ENCODE measurements at regions not wholly inside any gene's neighbourhood (a gene's known extent, or its start where the extent isn't known, plus 50 kb on each side); places are given as distances from the start of the nearest gene placed in this dataset.

DNA sequence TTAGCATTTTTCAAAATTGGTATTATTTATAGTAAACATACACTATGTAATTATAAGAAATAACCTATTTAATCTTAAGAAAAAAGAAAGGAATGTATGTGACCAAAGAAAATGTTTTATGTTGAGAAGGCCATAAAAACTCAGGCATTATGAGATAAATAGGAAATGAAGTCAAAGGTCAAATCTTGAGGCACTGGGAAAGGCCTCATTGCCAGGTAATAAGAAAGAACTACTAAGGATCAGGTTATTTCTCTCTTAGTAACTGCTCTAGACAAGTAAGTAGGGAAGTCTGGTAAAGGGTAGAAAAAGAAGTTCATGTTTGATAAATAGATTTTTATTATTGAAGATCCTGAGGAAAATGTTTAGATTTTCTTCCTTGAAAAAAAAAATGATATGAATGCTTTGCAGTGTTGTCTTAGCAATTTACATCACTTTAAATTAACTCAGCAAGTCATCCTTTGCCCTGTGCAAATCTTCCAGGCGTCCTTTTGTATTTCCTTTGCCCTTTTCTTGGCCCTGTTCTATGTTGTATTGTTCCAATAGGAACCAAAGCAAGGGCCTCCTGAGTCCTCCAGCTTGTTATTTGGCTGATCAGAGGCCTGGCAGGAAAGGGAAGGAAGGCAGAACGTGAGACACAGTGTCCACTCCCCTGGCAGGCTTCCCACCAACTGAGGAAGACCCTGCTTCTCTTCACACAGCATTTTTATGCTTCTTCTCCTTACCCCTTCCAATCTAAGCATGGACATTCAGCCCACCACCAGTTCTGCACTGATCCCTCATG is 260.4 kb upstream of the MIR17HG start:
- TF ChIP-seq ZNF362 (tag by site-specific recombination; IDR thresholded peaks at IDR 0.05) (no peak), ZBTB1 (tag by site-specific recombination; IDR thresholded peaks at IDR 0.05) (no peak), ZNF221 (tag by site-specific recombination; IDR thresholded peaks at IDR 0.05; ENCODE audit: borderline replicate concordance) (no peak), CTCF (tag by site-specific recombination; IDR thresholded peaks at IDR 0.05) (no peak), ZNF548 (tag by site-specific recombination; IDR thresholded peaks at IDR 0.05) (no peak)
- TF ChIP-seq, protein P1, sequence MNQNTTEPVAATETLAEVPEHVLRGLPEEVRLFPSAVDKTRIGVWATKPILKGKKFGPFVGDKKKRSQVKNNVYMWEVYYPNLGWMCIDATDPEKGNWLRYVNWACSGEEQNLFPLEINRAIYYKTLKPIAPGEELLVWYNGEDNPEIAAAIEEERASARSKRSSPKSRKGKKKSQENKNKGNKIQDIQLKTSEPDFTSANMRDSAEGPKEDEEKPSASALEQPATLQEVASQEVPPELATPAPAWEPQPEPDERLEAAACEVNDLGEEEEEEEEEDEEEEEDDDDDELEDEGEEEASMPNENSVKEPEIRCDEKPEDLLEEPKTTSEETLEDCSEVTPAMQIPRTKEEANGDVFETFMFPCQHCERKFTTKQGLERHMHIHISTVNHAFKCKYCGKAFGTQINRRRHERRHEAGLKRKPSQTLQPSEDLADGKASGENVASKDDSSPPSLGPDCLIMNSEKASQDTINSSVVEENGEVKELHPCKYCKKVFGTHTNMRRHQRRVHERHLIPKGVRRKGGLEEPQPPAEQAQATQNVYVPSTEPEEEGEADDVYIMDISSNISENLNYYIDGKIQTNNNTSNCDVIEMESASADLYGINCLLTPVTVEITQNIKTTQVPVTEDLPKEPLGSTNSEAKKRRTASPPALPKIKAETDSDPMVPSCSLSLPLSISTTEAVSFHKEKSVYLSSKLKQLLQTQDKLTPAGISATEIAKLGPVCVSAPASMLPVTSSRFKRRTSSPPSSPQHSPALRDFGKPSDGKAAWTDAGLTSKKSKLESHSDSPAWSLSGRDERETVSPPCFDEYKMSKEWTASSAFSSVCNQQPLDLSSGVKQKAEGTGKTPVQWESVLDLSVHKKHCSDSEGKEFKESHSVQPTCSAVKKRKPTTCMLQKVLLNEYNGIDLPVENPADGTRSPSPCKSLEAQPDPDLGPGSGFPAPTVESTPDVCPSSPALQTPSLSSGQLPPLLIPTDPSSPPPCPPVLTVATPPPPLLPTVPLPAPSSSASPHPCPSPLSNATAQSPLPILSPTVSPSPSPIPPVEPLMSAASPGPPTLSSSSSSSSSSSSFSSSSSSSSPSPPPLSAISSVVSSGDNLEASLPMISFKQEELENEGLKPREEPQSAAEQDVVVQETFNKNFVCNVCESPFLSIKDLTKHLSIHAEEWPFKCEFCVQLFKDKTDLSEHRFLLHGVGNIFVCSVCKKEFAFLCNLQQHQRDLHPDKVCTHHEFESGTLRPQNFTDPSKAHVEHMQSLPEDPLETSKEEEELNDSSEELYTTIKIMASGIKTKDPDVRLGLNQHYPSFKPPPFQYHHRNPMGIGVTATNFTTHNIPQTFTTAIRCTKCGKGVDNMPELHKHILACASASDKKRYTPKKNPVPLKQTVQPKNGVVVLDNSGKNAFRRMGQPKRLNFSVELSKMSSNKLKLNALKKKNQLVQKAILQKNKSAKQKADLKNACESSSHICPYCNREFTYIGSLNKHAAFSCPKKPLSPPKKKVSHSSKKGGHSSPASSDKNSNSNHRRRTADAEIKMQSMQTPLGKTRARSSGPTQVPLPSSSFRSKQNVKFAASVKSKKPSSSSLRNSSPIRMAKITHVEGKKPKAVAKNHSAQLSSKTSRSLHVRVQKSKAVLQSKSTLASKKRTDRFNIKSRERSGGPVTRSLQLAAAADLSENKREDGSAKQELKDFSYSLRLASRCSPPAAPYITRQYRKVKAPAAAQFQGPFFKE (tag by site-specific recombination; IDR thresholded peaks at IDR 0.05; ENCODE audit: borderline replicate concordance), result no peak
- TF ChIP-seq, protein P2, sequence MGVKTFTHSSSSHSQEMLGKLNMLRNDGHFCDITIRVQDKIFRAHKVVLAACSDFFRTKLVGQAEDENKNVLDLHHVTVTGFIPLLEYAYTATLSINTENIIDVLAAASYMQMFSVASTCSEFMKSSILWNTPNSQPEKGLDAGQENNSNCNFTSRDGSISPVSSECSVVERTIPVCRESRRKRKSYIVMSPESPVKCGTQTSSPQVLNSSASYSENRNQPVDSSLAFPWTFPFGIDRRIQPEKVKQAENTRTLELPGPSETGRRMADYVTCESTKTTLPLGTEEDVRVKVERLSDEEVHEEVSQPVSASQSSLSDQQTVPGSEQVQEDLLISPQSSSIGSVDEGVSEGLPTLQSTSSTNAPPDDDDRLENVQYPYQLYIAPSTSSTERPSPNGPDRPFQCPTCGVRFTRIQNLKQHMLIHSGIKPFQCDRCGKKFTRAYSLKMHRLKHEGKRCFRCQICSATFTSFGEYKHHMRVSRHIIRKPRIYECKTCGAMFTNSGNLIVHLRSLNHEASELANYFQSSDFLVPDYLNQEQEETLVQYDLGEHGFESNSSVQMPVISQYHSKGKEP (tag by site-specific recombination; IDR thresholded peaks at IDR 0.05), result no peak

All from HEK293 (cell line).